Mesendoderm (in vitro differentiated cells): ENCODE measurements at regions not wholly inside any gene's neighbourhood (a gene's known extent, or its start where the extent isn't known, plus 50 kb on each side); places are given as distances from the start of the nearest gene placed in this dataset.
A peak's percentile ranks its signal among the peaks of the same experiment; 100 is the strongest.

ENCODE experiments used
- DNase-seq: peaks from one replicate; pipeline ENCODE4 v3.0.0; 2013
- H2AK5ac ChIP-seq: 2 replicates; pipeline ENCODE4 v1.6.1; 2013; ENCODE audit warnings: low read length, inconsistent platforms
- H2BK120ac ChIP-seq: 2 replicates; pipeline ENCODE4 v1.6.1; 2013; ENCODE audit warnings: low read depth, mild to moderate bottlenecking, low read length, moderate library complexity, mixed read lengths
- H2BK15ac ChIP-seq: replicated peaks from 2 replicates; pipeline ENCODE4 v1.6.1; 2013; ENCODE audit warnings: low read depth, mild to moderate bottlenecking, moderate library complexity
- H2BK5ac ChIP-seq: 2 replicates; pipeline ENCODE4 v1.6.1; 2013; ENCODE audit warnings: low read length, inconsistent platforms
- H3K18ac ChIP-seq: 2 replicates; pipeline ENCODE4 v1.6.1; 2013; ENCODE audit warnings: mild to moderate bottlenecking, low read length, mixed read lengths
- H3K23ac ChIP-seq: one replicate; pipeline ENCODE4 v1.6.1; 2013; ENCODE audit warnings: low read length
- H3K27ac ChIP-seq: 2 replicates; pipeline ENCODE4 v1.5.1; 2013; ENCODE audit warnings: low read depth, mild to moderate bottlenecking, inconsistent platforms, low read length, moderate library complexity
- H3K27me3 ChIP-seq: 2 replicates; pipeline ENCODE4 v1.6.1; 2013; ENCODE audit warnings: low read length, control low read depth, mild to moderate bottlenecking, inconsistent platforms; ENCODE audit not compliant: insufficient read depth, poor library complexity
- H3K36me3 ChIP-seq: 2 replicates; pipeline ENCODE4 v1.6.1; 2013; ENCODE audit warnings: low read length, inconsistent platforms; ENCODE audit not compliant: control insufficient read depth, insufficient read depth
- H3K4ac ChIP-seq: one replicate; pipeline ENCODE4 v1.6.1; 2013; ENCODE audit warnings: low read depth, mild to moderate bottlenecking, low read length, moderate library complexity
- H3K4me1 ChIP-seq: 2 replicates; pipeline ENCODE4 v1.6.1; 2013; ENCODE audit warnings: low read depth, low read length, inconsistent platforms; ENCODE audit not compliant: control insufficient read depth
- H3K4me2 ChIP-seq: 2 replicates; pipeline ENCODE4 v1.6.1; 2013; ENCODE audit warnings: low read length
- H3K4me3 ChIP-seq: 2 replicates; pipeline ENCODE4 v1.5.1; 2013; ENCODE audit warnings: mild to moderate bottlenecking, low read length
- H3K56ac ChIP-seq: one replicate; pipeline ENCODE4 v1.6.1; 2013; ENCODE audit warnings: low read length
- H3K79me1 ChIP-seq: 2 replicates; pipeline ENCODE4 v1.6.1; 2013; ENCODE audit warnings: low read length, inconsistent platforms
- H3K79me2 ChIP-seq: 2 replicates; pipeline ENCODE4 v1.6.1; 2013; ENCODE audit warnings: mild to moderate bottlenecking, low read length; ENCODE audit not compliant: control insufficient read depth, insufficient read depth
- H3K9ac ChIP-seq: 2 replicates; pipeline ENCODE4 v1.6.1; 2013; ENCODE audit warnings: low read length, inconsistent platforms
- H4K5ac ChIP-seq: one replicate; pipeline ENCODE4 v1.6.1; 2013; ENCODE audit warnings: low read length
- H4K8ac ChIP-seq: one replicate; pipeline ENCODE4 v1.6.1; 2013; ENCODE audit warnings: low read depth, mild to moderate bottlenecking, control low read depth, low read length, moderate library complexity
- WGBS: extraction: QIAGEN DNeasy Blood & Tissue Kit; methylation state at CpG from one replicate; pipeline ENCODE4 v1.1.7; 2013; ENCODE audit warnings: low lambda C conversion rate, missing lambda C conversion rate; ENCODE audit not compliant: insufficient coverage; ENCODE audit errors: extremely low coverage; 5-methylcytosine and 5-hydroxymethylcytosine counted together

GRCh38 chr7:46143949-46144917 lies 223.2 kb upstream of the IGFBP3 start:
- H4K5ac ChIP-seq: no peak overlapping the region
- H3K18ac ChIP-seq: peak overlapping the region; percentile 88
- no peak overlapping the region for H3K4me2 ChIP-seq
- H3K4me3 ChIP-seq: no peak overlapping the region
- no peak overlapping the region for H3K56ac ChIP-seq
- H4K8ac ChIP-seq: no peak overlapping the region
- no peak overlapping the region for H2BK5ac ChIP-seq
- H3K4me1 ChIP-seq: peaks cover 2% of the 10 kb centered on the region
- no peaks in the 10 kb centered on the region for H3K27me3 ChIP-seq
- H3K79me1 ChIP-seq: no peaks in the 10 kb centered on the region
- H3K23ac ChIP-seq: no peak overlapping the region
- no CpG with 5 or more reads among the region's 4 CpGs for WGBS
- H3K36me3 ChIP-seq: no peaks in the 10 kb centered on the region
- H3K4ac ChIP-seq: peak overlapping the region; percentile 85
- H3K27ac ChIP-seq: peak overlapping the region; percentile 64
- H2AK5ac ChIP-seq: no peak overlapping the region
- peak overlapping the region; percentile 8 for H2BK120ac ChIP-seq
- H2BK15ac ChIP-seq: no peak overlapping the region
- H3K79me2 ChIP-seq: no peaks in the 10 kb centered on the region
- no peak overlapping the region for H3K9ac ChIP-seq
- no peak for DNase-seq

- H3K27me3 ChIP-seq: no peaks in the 10 kb centered on the region
- no peak for DNase-seq
Observed at GRCh38 chr7:46143421-46143820, 222.3 kb upstream of the IGFBP3 start.

GRCh38 chr7:46139079-46139478 lies 218.0 kb upstream of the IGFBP3 start:
- no peak overlapping the region for H3K27ac ChIP-seq

More at GRCh38 chr7:46143421-46143820, 222.3 kb upstream of the IGFBP3 start:
- Histone ChIP-seq H3K79me2 (no peaks in the 10 kb centered on the region), H3K9ac (no peak overlapping the region), H2BK120ac (no peak overlapping the region), H3K23ac (no peak overlapping the region), H3K56ac (no peak overlapping the region), H3K36me3 (no peaks in the 10 kb centered on the region), H3K18ac (peak overlapping the region; percentile 90), H2BK5ac (no peak overlapping the region), H3K4me1 (peaks cover 2% of the 10 kb centered on the region), H4K5ac (no peak overlapping the region), H3K27ac (no peak overlapping the region), H3K4me2 (no peak overlapping the region), H2AK5ac (no peak overlapping the region), H4K8ac (no peak overlapping the region), H3K4ac (no peak overlapping the region), H2BK15ac (no peak overlapping the region), H3K4me3 (no peak overlapping the region), H3K79me1 (no peaks in the 10 kb centered on the region)
- no CpG with 5 or more reads among the region's 2 CpGs for WGBS

GRCh38 chr7:46137725-46138124 lies 216.7 kb upstream of the IGFBP3 start:
- H3K18ac ChIP-seq: no peak overlapping the region
- H2AK5ac ChIP-seq: no peak overlapping the region
- no peak overlapping the region for H2BK15ac ChIP-seq
- H3K4me1 ChIP-seq: no peaks in the 10 kb centered on the region
- H3K56ac ChIP-seq: no peak overlapping the region
- H3K27me3 ChIP-seq: no peaks in the 10 kb centered on the region
- H3K79me1 ChIP-seq: no peaks in the 10 kb centered on the region
- WGBS: no CpG with 5 or more reads among the region's 3 CpGs
- no peak overlapping the region for H3K4ac ChIP-seq
- no peak for DNase-seq
- H3K27ac ChIP-seq: no peak overlapping the region
- H3K9ac ChIP-seq: no peak overlapping the region
- H4K5ac ChIP-seq: no peak overlapping the region
- no peak overlapping the region for H2BK120ac ChIP-seq
- no peaks in the 10 kb centered on the region for H3K79me2 ChIP-seq
- H3K4me2 ChIP-seq: no peak overlapping the region
- no peaks in the 10 kb centered on the region for H3K36me3 ChIP-seq
- no peak overlapping the region for H4K8ac ChIP-seq
- no peak overlapping the region for H3K23ac ChIP-seq
- H2BK5ac ChIP-seq: no peak overlapping the region
- H3K4me3 ChIP-seq: no peak overlapping the region

More at GRCh38 chr7:46139079-46139478, 218.0 kb upstream of the IGFBP3 start:
- Histone ChIP-seq H3K36me3 (no peaks in the 10 kb centered on the region), H4K5ac (no peak overlapping the region), H3K23ac (no peak overlapping the region), H2AK5ac (no peak overlapping the region), H3K56ac (no peak overlapping the region), H2BK5ac (no peak overlapping the region), H3K79me1 (no peaks in the 10 kb centered on the region), H2BK120ac (no peak overlapping the region), H3K4me2 (no peak overlapping the region), H3K27me3 (no peaks in the 10 kb centered on the region), H2BK15ac (no peak overlapping the region), H3K79me2 (no peaks in the 10 kb centered on the region), H3K9ac (no peak overlapping the region), H3K4me3 (no peak overlapping the region), H3K4me1 (no peaks in the 10 kb centered on the region), H3K4ac (no peak overlapping the region), H3K18ac (no peak overlapping the region), H4K8ac (no peak overlapping the region)
- DNase-seq: peak; percentile 85

DNA sequence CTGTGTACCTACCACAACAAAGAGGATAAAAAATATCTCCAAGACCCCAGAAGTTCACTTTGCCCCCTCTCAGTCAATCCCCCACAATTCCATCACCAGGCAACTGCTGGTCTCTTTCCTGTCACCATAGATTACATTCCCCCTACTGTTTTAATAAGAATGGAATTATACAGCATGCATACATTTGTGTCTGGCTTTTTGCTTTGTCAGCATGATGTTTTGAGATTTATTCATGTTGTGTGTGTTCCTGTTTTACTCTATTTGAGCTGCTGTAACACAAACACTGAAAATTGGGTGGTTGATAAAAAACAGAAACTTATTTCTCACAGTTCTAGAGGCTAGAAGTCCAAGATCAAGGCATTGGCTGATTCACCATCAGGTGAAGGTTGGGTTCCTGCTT lies 214.5 kb upstream of the IGFBP3 start:
- Histone ChIP-seq H3K79me1 (no peaks in the 10 kb centered on the region), H2AK5ac (no peak overlapping the region), H3K27me3 (no peaks in the 10 kb centered on the region), H4K8ac (no peak overlapping the region), H3K4ac (no peak overlapping the region), H4K5ac (no peak overlapping the region), H2BK15ac (no peak overlapping the region), H3K9ac (no peak overlapping the region), H3K4me2 (no peak overlapping the region), H3K56ac (no peak overlapping the region), H3K4me3 (no peak overlapping the region), H3K23ac (no peak overlapping the region), H2BK120ac (no peak overlapping the region), H3K36me3 (no peaks in the 10 kb centered on the region), H3K27ac (no peak overlapping the region), H3K4me1 (no peaks in the 10 kb centered on the region), H3K79me2 (no peaks in the 10 kb centered on the region), H3K18ac (no peak overlapping the region), H2BK5ac (no peak overlapping the region)
- no peak for DNase-seq

DNA sequence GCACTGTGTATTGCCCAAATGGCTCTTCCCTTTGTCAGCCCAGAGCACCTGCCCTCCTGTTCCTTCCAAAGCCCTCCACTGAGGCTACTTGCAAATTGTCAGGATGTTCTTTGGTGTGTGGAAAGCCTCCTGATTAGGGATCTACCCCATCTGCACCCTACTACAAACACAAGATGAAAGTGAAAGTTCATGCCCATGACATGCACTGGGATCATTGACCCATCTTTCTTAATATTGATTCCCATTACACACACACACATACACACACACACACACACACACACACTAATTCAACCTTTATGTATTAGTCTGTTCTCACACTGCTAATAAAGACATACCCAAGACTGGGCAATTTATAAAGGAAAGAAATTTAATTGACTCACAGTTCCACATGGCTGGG lies 213.7 kb upstream of the IGFBP3 start:
- no peak overlapping the region for H3K4me3 ChIP-seq
- H3K27me3 ChIP-seq: no peaks in the 10 kb centered on the region
- no peak overlapping the region for H2BK5ac ChIP-seq
- H3K56ac ChIP-seq: no peak overlapping the region
- H2BK15ac ChIP-seq: no peak overlapping the region
- H3K4me1 ChIP-seq: no peaks in the 10 kb centered on the region
- H4K8ac ChIP-seq: no peak overlapping the region
- no peak for DNase-seq
- H4K5ac ChIP-seq: no peak overlapping the region
- no peak overlapping the region for H3K23ac ChIP-seq
- H3K9ac ChIP-seq: no peak overlapping the region
- no peak overlapping the region for H2BK120ac ChIP-seq
- no peaks in the 10 kb centered on the region for H3K36me3 ChIP-seq
- H2AK5ac ChIP-seq: no peak overlapping the region
- H3K79me2 ChIP-seq: no peaks in the 10 kb centered on the region
- no peak overlapping the region for H3K27ac ChIP-seq
- no peaks in the 10 kb centered on the region for H3K79me1 ChIP-seq
- no peak overlapping the region for H3K4ac ChIP-seq
- no peak overlapping the region for H3K18ac ChIP-seq
- no peak overlapping the region for H3K4me2 ChIP-seq
